Coronary artery (tissue), 2 donors: ENCODE measurements at regions not wholly inside any gene's neighbourhood (a gene's known extent, or its start where the extent isn't known, plus 50 kb on each side); places are given as distances from the start of the nearest gene placed in this dataset.
"Not testable (repeated sequence)": the region's sequence is repeated elsewhere in the genome, so short reads cannot be mapped to it uniquely, and the experiment has no call there.

Experiments
- DNase-seq: peaks from one replicate; pipeline ENCODE4 v3.0.0-alpha.2; 2017; ENCODE audit warnings: low spot score
- H3K27ac ChIP-seq, 2 donors: fragments of 200-600 bp; sonication (generic); one replicate each; pipeline ENCODE4 v1.5.1; 2016 to 2019
- H3K4me3 ChIP-seq: fragments of 200-600 bp; sonication (generic); 2 replicates; pipeline ENCODE4 v1.5.1; 2016; ENCODE audit warnings: mild to moderate bottlenecking, moderate library complexity
- CTCF ChIP-seq: fragments of 200-600 bp; sonication (generic); IDR thresholded peaks from one replicate; pipeline ENCODE4 v1.5.1; 2019; ENCODE audit warnings: antibody characterized with exemption

DNA sequence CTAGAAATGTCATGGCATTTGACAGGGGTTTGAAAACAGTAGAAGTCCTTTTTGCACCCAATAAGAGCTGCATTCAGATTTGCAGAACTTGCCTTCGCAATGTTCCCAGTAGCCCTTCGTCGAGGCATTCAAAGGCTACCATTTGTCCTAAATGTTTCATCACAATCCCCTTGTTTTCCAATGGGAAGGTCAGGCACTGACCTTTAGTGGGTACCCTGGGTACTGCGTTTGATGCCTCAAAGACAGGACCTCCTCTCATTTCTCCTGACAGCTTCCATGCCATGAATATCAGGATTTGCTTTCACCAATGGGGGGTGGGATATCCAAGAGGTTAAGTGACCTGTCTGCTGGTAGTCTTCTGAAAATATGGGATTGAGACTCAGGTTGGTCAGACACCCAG, 1063.1 kb downstream of the BCL11B start:
- Histone ChIP-seq H3K27ac (no peak overlapping the region), H3K4me3 (no peak overlapping the region)
- no peak for TF ChIP-seq CTCF
- no peak for DNase-seq

GRCh38 chr14:98210045-98210672, 1061.8 kb downstream of the BCL11B start:
- H3K4me3 ChIP-seq, result no peak overlapping the region
- DNase-seq, result no peak
- H3K27ac ChIP-seq, result no peak overlapping the region
- TF ChIP-seq CTCF, result no peak

DNA sequence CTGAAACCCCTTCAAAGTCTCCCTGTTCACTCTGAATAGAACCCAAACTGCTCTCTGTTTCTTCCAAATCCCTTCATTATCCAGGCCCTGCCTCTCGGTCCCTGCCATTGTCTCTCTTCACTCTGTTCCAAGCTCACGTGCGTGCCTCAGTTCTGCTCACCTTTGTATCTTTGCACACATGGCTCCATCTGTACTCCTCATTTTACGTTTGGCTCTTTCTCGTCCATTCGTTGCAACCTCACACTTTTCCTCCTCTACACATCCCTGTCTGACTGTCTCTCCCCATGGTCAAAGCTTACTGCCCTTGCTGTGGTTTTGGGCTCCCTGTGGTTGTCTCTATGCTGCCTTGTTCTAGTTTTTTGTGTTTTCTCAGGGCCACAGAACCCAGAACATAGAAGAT, 1054.5 kb downstream of the BCL11B start:
- Histone ChIP-seq H3K27ac (no peak overlapping the region), H3K4me3 (no peak overlapping the region)
- TF ChIP-seq CTCF, result no peak
- DNase-seq, result no peak

GRCh38 chr14:98218218-98218617, 1053.8 kb downstream of the BCL11B start:
- TF ChIP-seq CTCF, result no peak
- Histone ChIP-seq H3K27ac (no peak overlapping the region), H3K4me3 (no peak overlapping the region)
- no peak for DNase-seq

- H3K27ac ChIP-seq, result no peak overlapping the region
- TF ChIP-seq CTCF, result no peak
Measured at GRCh38 chr14:98219638-98220037, 1052.4 kb downstream of the BCL11B start.

GRCh38 chr14:98223106-98223505, 1048.9 kb downstream of the BCL11B start:
- no peak overlapping the region for H3K4me3 ChIP-seq
- H3K27ac ChIP-seq, result no peak overlapping the region
- no peak for DNase-seq
- TF ChIP-seq CTCF, result no peak

More at GRCh38 chr14:98219638-98220037, 1052.4 kb downstream of the BCL11B start:
- DNase-seq, result no peak
- H3K4me3 ChIP-seq, result no peak overlapping the region

DNA sequence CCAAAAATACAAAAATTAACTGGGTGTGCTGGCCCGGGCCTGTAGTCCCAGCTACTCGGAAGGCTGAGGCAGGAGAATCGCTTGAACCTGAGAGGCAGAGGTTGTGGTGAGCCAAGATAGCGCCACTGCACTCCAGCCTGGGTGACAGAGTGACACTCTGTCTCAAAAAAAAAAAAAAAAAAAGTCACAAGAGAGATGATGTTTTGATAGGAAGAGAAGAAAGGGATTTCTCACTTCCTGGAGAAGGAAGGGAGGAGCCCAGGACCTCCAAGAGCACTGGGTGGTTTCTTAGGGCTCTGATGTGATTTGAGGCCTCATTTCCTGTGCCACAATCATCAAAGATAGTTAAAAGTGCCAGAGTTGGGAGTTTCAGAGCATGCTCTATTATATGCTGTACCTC, 1048.3 kb downstream of the BCL11B start:
- not testable (repeated sequence) for H3K4me3 ChIP-seq, H3K27ac ChIP-seq, DNase-seq
